ENCODE measurements at regions not wholly inside any gene's neighbourhood (a gene's known extent, or its start where the extent isn't known, plus 50 kb on each side); places are given as distances from the start of the nearest gene placed in this dataset.

DNA sequence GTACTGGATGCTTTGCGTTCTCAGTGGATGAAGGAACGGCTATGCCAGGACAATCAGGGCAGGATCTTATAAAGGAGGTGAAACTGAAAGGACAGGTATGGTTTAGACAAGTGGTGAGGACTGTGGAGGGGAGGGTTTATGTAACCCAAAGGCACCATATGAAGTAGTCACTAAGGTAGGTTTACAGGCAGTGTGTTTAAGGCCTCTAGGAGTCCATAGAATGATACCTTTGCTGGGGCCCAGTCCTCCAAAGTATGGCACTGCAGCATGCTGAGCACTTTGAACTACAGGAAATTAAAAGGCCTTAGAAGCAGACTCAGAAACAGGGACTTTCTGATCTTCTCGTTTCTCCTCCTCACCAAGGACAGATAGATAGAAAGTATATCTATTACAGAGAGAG, 304.7 kb upstream of the USP25 start:
- Mint-ChIP-seq H3K9me3 (ENCODE audit: unreplicated experiment) (no peaks in the 10 kb centered on the region), H3K27ac (ENCODE audit: unreplicated experiment) (no peak overlapping the region), H3K4me1 (ENCODE audit: low read depth, unreplicated experiment) (peaks cover 4% of the 10 kb centered on the region), H3K4me3 (ENCODE audit: unreplicated experiment) (no peak overlapping the region), H3K27me3 (ENCODE audit: unreplicated experiment) (no peaks in the 10 kb centered on the region), H3K36me3 (ENCODE audit: unreplicated experiment) (no peaks in the 10 kb centered on the region)
- DNase-seq = no peak
- TF ChIP-seq, protein P1, sequence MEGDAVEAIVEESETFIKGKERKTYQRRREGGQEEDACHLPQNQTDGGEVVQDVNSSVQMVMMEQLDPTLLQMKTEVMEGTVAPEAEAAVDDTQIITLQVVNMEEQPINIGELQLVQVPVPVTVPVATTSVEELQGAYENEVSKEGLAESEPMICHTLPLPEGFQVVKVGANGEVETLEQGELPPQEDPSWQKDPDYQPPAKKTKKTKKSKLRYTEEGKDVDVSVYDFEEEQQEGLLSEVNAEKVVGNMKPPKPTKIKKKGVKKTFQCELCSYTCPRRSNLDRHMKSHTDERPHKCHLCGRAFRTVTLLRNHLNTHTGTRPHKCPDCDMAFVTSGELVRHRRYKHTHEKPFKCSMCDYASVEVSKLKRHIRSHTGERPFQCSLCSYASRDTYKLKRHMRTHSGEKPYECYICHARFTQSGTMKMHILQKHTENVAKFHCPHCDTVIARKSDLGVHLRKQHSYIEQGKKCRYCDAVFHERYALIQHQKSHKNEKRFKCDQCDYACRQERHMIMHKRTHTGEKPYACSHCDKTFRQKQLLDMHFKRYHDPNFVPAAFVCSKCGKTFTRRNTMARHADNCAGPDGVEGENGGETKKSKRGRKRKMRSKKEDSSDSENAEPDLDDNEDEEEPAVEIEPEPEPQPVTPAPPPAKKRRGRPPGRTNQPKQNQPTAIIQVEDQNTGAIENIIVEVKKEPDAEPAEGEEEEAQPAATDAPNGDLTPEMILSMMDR (IDR thresholded peaks at IDR 0.05; ENCODE audit: partially characterized antibody, unreplicated experiment) = no peak

GRCh38 chr21:15430023-15430422, 299.8 kb upstream of the USP25 start:
- no peaks in the 10 kb centered on the region for H3K27me3 Mint-ChIP-seq (ENCODE audit: unreplicated experiment)
- no peaks in the 10 kb centered on the region for H3K4me1 Mint-ChIP-seq (ENCODE audit: low read depth, unreplicated experiment)
- no peaks in the 10 kb centered on the region for H3K36me3 Mint-ChIP-seq (ENCODE audit: unreplicated experiment)
- no peak for DNase-seq
- TF ChIP-seq, protein P1 (IDR thresholded peaks at IDR 0.05; ENCODE audit: partially characterized antibody, unreplicated experiment) = no peak
- H3K9me3 Mint-ChIP-seq (ENCODE audit: unreplicated experiment) = peaks cover 1% of the 10 kb centered on the region
- H3K4me3 Mint-ChIP-seq (ENCODE audit: unreplicated experiment) = no peak overlapping the region
- no peak overlapping the region for H3K27ac Mint-ChIP-seq (ENCODE audit: unreplicated experiment)

DNA sequence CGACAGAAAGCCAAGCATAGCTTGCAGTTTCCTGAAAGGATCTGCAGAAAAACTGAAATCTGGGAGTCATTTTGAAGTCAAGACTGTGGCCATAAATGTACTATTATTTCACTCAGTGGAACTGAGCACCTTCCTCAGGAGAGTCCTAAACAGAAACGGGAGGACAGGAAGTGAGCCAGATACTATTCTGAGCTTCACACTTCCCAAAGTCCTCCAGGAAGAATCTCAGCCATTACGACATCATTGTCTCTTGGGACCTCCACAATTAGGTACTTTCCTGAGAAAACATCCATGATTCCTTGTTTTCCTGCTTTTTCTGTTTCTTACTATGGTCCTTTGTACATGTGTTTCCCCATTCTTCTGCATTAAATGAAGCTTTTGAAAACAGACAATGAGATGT, 299.2 kb upstream of the USP25 start:
- DNase-seq = no peak
- no peaks in the 10 kb centered on the region for H3K4me1 Mint-ChIP-seq (ENCODE audit: low read depth, unreplicated experiment)
- no peaks in the 10 kb centered on the region for H3K36me3 Mint-ChIP-seq (ENCODE audit: unreplicated experiment)
- H3K4me3 Mint-ChIP-seq (ENCODE audit: unreplicated experiment) = no peak overlapping the region
- H3K9me3 Mint-ChIP-seq (ENCODE audit: unreplicated experiment) = peaks cover 1% of the 10 kb centered on the region
- no peaks in the 10 kb centered on the region for H3K27me3 Mint-ChIP-seq (ENCODE audit: unreplicated experiment)
- H3K27ac Mint-ChIP-seq (ENCODE audit: unreplicated experiment) = no peak overlapping the region
- TF ChIP-seq, protein P1 (IDR thresholded peaks at IDR 0.05; ENCODE audit: partially characterized antibody, unreplicated experiment) = no peak

- no peaks in the 10 kb centered on the region for H3K36me3 Mint-ChIP-seq (ENCODE audit: unreplicated experiment)
- no peak for DNase-seq
- H3K4me3 Mint-ChIP-seq (ENCODE audit: unreplicated experiment) = no peak overlapping the region
- TF ChIP-seq, protein P1 (IDR thresholded peaks at IDR 0.05; ENCODE audit: partially characterized antibody, unreplicated experiment) = no peak
- H3K9me3 Mint-ChIP-seq (ENCODE audit: unreplicated experiment) = peaks cover 1% of the 10 kb centered on the region
- no peaks in the 10 kb centered on the region for H3K27me3 Mint-ChIP-seq (ENCODE audit: unreplicated experiment)
- no peaks in the 10 kb centered on the region for H3K4me1 Mint-ChIP-seq (ENCODE audit: low read depth, unreplicated experiment)
- no peak overlapping the region for H3K27ac Mint-ChIP-seq (ENCODE audit: unreplicated experiment)
Observed at GRCh38 chr21:15431053-15431452, 298.7 kb upstream of the USP25 start.

- H3K4me1 Mint-ChIP-seq (ENCODE audit: low read depth, unreplicated experiment) = no peaks in the 10 kb centered on the region
- no peak for DNase-seq
- H3K27me3 Mint-ChIP-seq (ENCODE audit: unreplicated experiment) = no peaks in the 10 kb centered on the region
- no peak overlapping the region for H3K4me3 Mint-ChIP-seq (ENCODE audit: unreplicated experiment)
- H3K36me3 Mint-ChIP-seq (ENCODE audit: unreplicated experiment) = no peaks in the 10 kb centered on the region
- no peak overlapping the region for H3K27ac Mint-ChIP-seq (ENCODE audit: unreplicated experiment)
- TF ChIP-seq, protein P1 (IDR thresholded peaks at IDR 0.05; ENCODE audit: partially characterized antibody, unreplicated experiment) = no peak
- H3K9me3 Mint-ChIP-seq (ENCODE audit: unreplicated experiment) = peaks cover 1% of the 10 kb centered on the region
Observed at GRCh38 chr21:15433091-15433490, 296.7 kb upstream of the USP25 start.

All from glutamatergic neuron (in vitro differentiated cells).